Duodenal mucosa (tissue), 2 donors: ENCODE measurements at regions not wholly inside any gene's neighbourhood (a gene's known extent, or its start where the extent isn't known, plus 50 kb on each side); places are given as distances from the start of the nearest gene placed in this dataset.
"Not testable (repeated sequence)": the region's sequence is repeated elsewhere in the genome, so short reads cannot be mapped to it uniquely, and the experiment has no call there.

Experiments used
- H3K27ac ChIP-seq: one replicate; pipeline ENCODE4 v1.7.0; 2013; ENCODE audit warnings: low read depth, low read length
- H3K27me3 ChIP-seq, 2 donors: one replicate each; pipeline ENCODE4 v1.7.0; 2013; ENCODE audit warnings: low read length in 2 of 2, control low read depth in 1 of 2; ENCODE audit not compliant: insufficient read depth in 2 of 2, control insufficient read depth in 1 of 2
- H3K36me3 ChIP-seq, 2 donors: one replicate each; pipeline ENCODE4 v1.7.0; 2013; ENCODE audit warnings: low read length in 2 of 2, control low read depth in 1 of 2; ENCODE audit not compliant: insufficient read depth in 2 of 2, control insufficient read depth in 1 of 2
- H3K4me1 ChIP-seq, 2 donors: one replicate each; pipeline ENCODE4 v1.7.0; 2013; ENCODE audit warnings: low read length in 2 of 2, control low read depth in 1 of 2; ENCODE audit not compliant: insufficient read depth in 2 of 2, control insufficient read depth in 1 of 2
- H3K4me3 ChIP-seq, 2 donors: one replicate each; pipeline ENCODE4 v1.7.0; 2013; ENCODE audit warnings: low read length in 2 of 2, low read depth in 1 of 2
- H3K9ac ChIP-seq, 2 donors: one replicate each; pipeline ENCODE4 v1.7.0; 2013; ENCODE audit warnings: low read length in 2 of 2, low read depth in 1 of 2
- H3K9me3 ChIP-seq, 2 donors: one replicate each; pipeline ENCODE4 v1.7.0; 2013; ENCODE audit warnings: low read length in 2 of 2, control low read depth in 1 of 2; ENCODE audit not compliant: control insufficient read depth in 1 of 2

DNA sequence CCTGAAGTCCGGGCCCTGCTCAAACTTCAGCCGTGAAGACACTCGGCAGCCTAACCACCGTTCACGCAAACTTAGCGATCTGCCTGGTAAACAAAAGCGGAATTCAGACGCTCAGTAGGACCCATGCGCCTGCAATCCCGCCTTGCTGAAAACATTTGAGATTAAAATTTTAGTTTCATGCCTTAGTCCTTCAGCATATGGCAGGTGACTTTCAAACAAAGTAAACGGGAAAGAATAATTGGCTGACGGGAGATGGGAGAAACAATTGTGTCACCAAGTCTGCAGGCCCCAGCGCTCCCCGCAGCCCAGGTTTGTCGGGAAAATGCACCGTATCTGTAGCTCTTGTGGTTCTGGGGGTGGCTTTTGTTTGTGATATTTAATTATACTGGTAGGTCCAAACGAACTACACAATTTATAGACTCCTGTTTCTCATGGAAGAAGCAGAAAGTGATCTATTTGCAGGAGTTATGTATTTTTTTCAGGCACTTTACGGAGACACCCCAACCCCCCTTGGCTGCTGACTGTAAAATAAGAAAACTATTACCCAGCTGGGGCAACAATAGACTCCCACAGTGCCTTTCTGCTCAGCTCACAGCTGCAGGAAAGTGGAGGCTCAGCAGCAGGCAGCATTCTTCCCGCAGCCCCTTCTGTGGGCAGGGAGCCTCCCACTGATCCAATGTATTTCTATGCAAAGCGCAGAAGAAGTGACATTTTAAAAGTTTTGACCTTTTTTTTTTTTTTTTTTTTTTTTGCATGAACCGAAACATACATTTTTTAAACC, 94.8 kb downstream of the SOX1 start:
- Histone ChIP-seq H3K27me3 (no peaks in the 10 kb centered on the region), H3K9ac (no peak overlapping the region), H3K4me1 (peaks cover 0 to 7% of the 10 kb centered on the region in 2 donors), H3K4me3 (no peak overlapping the region), H3K36me3 (no peaks in the 10 kb centered on the region), H3K9me3 (no peaks in the 10 kb centered on the region), H3K27ac (no peak overlapping the region)

DNA sequence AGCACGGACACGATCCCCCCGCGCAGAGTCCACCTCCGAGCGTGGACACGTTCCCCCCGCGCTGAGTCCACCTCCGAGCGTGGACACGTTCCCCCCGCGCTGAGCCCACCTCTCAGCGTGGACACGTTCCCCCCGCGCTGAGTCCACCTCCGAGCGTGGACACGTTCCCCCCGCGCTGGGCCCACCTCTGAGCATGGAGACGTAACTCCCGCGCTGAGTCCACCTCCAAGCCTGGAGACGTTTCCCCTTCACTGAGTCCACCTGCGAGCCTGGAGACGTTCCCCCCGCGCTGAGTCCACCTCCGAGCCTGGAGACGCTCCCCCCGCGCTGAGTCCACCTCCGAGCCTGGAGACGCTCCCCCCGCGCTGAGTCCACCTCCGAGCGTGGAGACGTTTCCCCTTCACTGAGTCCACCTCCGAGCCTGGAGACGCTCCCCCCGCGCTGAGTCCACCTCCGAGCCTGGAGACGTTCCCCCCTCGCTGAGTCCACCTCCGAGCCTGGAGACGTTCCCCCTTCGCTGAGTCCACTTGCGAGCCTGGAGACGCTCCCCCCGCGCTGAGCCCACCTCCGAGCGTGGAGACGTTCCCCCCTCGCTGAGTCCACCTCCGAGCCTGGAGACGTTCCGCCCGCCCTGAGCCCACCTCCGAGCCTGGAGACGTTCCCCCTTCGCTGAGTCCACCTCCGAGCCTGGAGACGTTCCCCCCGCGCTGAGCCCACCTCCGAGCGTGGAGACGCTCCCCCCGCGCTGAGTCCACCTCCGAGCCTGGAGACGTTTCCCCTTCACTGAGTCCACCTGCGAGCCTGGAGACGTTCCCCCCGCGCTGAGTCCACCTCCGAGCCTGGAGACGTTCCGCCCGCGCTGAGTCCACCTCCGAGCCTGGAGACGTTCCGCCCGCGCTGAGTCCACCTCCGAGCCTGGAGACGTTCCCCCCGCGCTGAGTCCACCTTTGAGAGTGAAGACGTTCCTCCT, 97.0 kb downstream of the SOX1 start:
- not testable (repeated sequence) for H3K36me3 ChIP-seq, H3K27ac ChIP-seq, H3K4me3 ChIP-seq, H3K4me1 ChIP-seq, H3K9me3 ChIP-seq, H3K27me3 ChIP-seq, H3K9ac ChIP-seq

DNA sequence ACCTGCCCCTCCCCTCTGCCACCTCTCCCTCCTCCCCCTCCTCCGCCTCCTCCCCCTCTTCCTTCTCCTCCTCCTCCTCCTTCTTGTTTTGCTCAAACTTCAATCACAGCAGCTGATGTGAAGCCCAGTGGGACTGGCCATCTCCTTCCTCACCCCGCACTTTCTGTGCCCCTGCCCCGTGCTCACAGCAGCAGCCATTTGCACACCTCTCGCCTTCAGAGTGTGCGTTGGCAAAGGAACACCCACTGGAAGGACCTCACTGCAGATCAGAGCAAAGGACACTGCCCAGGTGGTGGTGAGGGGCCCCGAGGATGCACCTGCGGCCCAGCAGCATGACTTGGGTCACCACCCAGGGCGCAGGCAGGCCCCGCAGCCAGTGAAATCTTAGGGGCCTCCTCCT, 98.8 kb downstream of the SOX1 start:
- no peaks in the 10 kb centered on the region for H3K9me3 ChIP-seq
- no peaks in the 10 kb centered on the region for H3K27me3 ChIP-seq
- no peak overlapping the region for H3K9ac ChIP-seq
- no peaks in the 10 kb centered on the region for H3K36me3 ChIP-seq
- no peaks in the 10 kb centered on the region for H3K4me1 ChIP-seq
- no peak overlapping the region for H3K27ac ChIP-seq
- no peak overlapping the region for H3K4me3 ChIP-seq

DNA sequence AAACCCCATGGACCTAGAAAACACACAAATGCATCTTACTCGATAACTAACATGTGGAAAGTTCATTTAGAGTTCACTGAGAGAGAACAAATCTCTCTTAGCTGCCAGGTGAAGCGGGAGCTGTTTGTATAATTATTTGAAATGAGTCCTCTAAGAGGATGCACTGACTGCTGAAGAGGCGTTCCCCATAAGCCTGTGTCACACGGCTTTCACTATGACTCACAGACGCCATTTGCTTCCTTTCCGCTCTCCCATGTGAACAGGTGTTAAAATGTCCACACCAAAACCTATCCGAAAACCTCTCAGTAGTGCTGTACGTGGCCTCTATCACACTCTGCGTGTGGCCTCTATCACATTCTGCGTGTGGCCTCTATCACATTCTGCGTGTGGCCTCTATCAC, 101.8 kb downstream of the SOX1 start:
- Histone ChIP-seq H3K36me3 (no peaks in the 10 kb centered on the region), H3K27ac (no peak overlapping the region), H3K4me1 (no peaks in the 10 kb centered on the region), H3K9me3 (no peaks in the 10 kb centered on the region), H3K4me3 (no peak overlapping the region), H3K27me3 (no peaks in the 10 kb centered on the region), H3K9ac (no peak overlapping the region)

GRCh38 chr13:112169941-112170822, 103.2 kb downstream of the SOX1 start:
- H3K9me3 ChIP-seq: peaks cover 0 to 6% of the 10 kb centered on the region in 2 donors
- H3K36me3 ChIP-seq: no peaks in the 10 kb centered on the region
- H3K9ac ChIP-seq: no peak overlapping the region
- H3K4me3 ChIP-seq: no peak overlapping the region
- no peaks in the 10 kb centered on the region for H3K27me3 ChIP-seq
- H3K4me1 ChIP-seq: no peaks in the 10 kb centered on the region
- no peak overlapping the region for H3K27ac ChIP-seq

- H3K4me3 ChIP-seq: no peak overlapping the region
- no peaks in the 10 kb centered on the region for H3K36me3 ChIP-seq
- H3K4me1 ChIP-seq: no peaks in the 10 kb centered on the region
- H3K27me3 ChIP-seq: no peaks in the 10 kb centered on the region
- H3K27ac ChIP-seq: no peak overlapping the region
- no peak overlapping the region for H3K9ac ChIP-seq
- H3K9me3 ChIP-seq: peaks cover 0 to 6% of the 10 kb centered on the region in 2 donors
Observed at GRCh38 chr13:112170823-112171569, 104.0 kb downstream of the SOX1 start.

GRCh38 chr13:112171570-112171965, 104.6 kb downstream of the SOX1 start:
- H3K9me3 ChIP-seq: peaks cover 0 to 6% of the 10 kb centered on the region in 2 donors
- no peak overlapping the region for H3K9ac ChIP-seq
- no peaks in the 10 kb centered on the region for H3K27me3 ChIP-seq
- no peak overlapping the region for H3K27ac ChIP-seq
- no peaks in the 10 kb centered on the region for H3K4me1 ChIP-seq
- no peak overlapping the region for H3K4me3 ChIP-seq
- H3K36me3 ChIP-seq: no peaks in the 10 kb centered on the region

GRCh38 chr13:112172017-112172416, 105.1 kb downstream of the SOX1 start:
- Histone ChIP-seq H3K27ac (no peak overlapping the region), H3K36me3 (no peaks in the 10 kb centered on the region), H3K9ac (no peak overlapping the region), H3K4me1 (no peaks in the 10 kb centered on the region), H3K9me3 (peaks cover 0 to 6% of the 10 kb centered on the region in 2 donors), H3K27me3 (no peaks in the 10 kb centered on the region), H3K4me3 (no peak overlapping the region)

DNA sequence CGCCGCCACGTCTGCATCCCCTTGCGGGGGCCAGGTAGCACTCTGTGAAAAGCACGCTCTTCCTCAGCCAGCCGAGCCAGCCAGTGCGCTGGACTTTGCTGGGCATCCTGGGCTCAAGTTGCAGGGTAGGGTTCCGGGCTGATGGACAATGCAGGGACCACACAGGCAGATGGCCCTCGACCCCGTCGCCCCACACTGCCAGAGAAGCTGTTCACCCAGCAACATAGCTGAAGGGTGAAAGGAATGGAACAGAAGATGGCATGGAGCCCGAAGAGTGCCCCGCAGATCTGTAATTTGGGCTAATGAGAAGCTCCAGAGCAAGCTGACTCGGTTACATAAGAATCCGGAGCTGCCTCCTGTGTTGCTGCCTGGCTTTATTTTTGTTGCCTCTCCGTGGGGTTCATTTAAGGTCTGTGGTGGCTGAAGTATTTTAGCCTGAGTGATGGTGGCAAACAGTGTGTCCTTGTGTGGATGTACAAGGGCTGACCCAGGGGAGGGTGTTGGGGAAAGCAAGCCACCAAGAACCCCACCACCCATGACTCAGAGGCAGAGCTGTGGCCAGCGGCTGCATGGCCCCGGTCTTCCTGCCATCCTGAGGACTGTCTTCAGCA, 105.8 kb downstream of the SOX1 start:
- H3K4me1 ChIP-seq: peaks cover 0 to 5% of the 10 kb centered on the region in 2 donors
- H3K36me3 ChIP-seq: no peaks in the 10 kb centered on the region
- peaks cover 0 to 6% of the 10 kb centered on the region in 2 donors for H3K9me3 ChIP-seq
- H3K4me3 ChIP-seq: no peak overlapping the region
- no peak overlapping the region for H3K27ac ChIP-seq
- no peaks in the 10 kb centered on the region for H3K27me3 ChIP-seq
- H3K9ac ChIP-seq: no peak overlapping the region
